ENCODE measurements at regions not wholly inside any gene's neighbourhood (a gene's known extent, or its start where the extent isn't known, plus 50 kb on each side); places are given as distances from the start of the nearest gene placed in this dataset.
A peak's percentile ranks its signal among the peaks of the same experiment; 100 is the strongest.

DNA sequence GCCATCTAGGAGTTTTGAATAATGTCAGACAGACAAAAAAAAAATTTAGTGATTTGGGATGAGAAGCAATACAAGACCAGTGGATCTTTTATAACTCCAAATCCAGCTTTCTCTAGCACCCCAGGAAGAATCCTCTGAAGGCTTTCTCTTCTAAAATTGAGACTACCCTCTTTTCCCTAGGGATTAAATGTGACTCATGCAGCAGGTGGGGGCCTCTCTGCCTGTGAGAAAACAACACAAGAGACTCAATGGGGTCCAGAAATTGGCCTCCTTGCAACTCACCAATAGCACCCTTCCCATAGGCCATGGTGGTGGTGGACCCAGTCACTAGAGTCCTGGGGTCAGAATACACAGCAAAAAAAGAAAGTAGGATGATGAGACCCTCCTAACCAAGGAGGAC, 120.3 kb upstream of the ATP1A1 start:
- H3K36me3 ChIP-seq = no peaks in the 10 kb centered on the region
- no peak for ATAC-seq (ENCODE audit: low FRiP score in 2 of 2)

GRCh38 chr1:116253566-116254382, 119.3 kb upstream of the ATP1A1 start:
- WGBS, 2 donors = 74 to 87% methylated on average over 5 of the region's 5 CpGs
- no peak for TF ChIP-seq EP300 (IDR thresholded peaks at IDR 0.05)
- no peak for TF ChIP-seq CTCF (IDR thresholded peaks at IDR 0.05)
- TF ChIP-seq POLR2A (IDR thresholded peaks at IDR 0.05) = no peak
- TF ChIP-seq POLR2AphosphoS5 (IDR thresholded peaks at IDR 0.05) = no peak

More for the DNA sequence above, 120.3 kb upstream of the ATP1A1 start:
- Histone ChIP-seq H3K27me3 (no peaks in the 10 kb centered on the region), H3K27ac (no peak overlapping the region), H3K4me3 (no peak overlapping the region), H3K4me1 (no peaks in the 10 kb centered on the region), H3K9me3 (no peaks in the 10 kb centered on the region)
- no peak for TF ChIP-seq EP300 (IDR thresholded peaks at IDR 0.05)
- TF ChIP-seq POLR2A (IDR thresholded peaks at IDR 0.05) = no peak
- no peak for TF ChIP-seq POLR2AphosphoS5 (IDR thresholded peaks at IDR 0.05)
- no peak for TF ChIP-seq CTCF (IDR thresholded peaks at IDR 0.05)
- DNase-seq = no peak

GRCh38 chr1:116254776-116255175, 118.3 kb upstream of the ATP1A1 start:
- TF ChIP-seq POLR2AphosphoS5 (IDR thresholded peaks at IDR 0.05) (no peak), POLR2A (IDR thresholded peaks at IDR 0.05) (no peak), CTCF (IDR thresholded peaks at IDR 0.05) (no peak), EP300 (IDR thresholded peaks at IDR 0.05) (no peak)
- DNase-seq (no peak), ATAC-seq (ENCODE audit: low FRiP score in 2 of 2) (no peak)
- no peaks in the 10 kb centered on the region for H3K27me3 ChIP-seq
- H3K4me3 ChIP-seq = no peak overlapping the region
- H3K36me3 ChIP-seq = no peaks in the 10 kb centered on the region
- 68 to 81% methylated on average over 1 of the region's 1 CpG for WGBS, 2 donors
- H3K27ac ChIP-seq = no peak overlapping the region
- H3K9me3 ChIP-seq = no peaks in the 10 kb centered on the region
- H3K4me1 ChIP-seq = no peaks in the 10 kb centered on the region

More at GRCh38 chr1:116253566-116254382, 119.3 kb upstream of the ATP1A1 start:
- Histone ChIP-seq H3K4me3 (no peak overlapping the region), H3K4me1 (no peaks in the 10 kb centered on the region), H3K9me3 (no peaks in the 10 kb centered on the region), H3K27ac (no peak overlapping the region), H3K27me3 (no peaks in the 10 kb centered on the region), H3K36me3 (no peaks in the 10 kb centered on the region)
- ATAC-seq (ENCODE audit: low FRiP score in 2 of 2) = no peak
- DNase-seq = no peak

- TF ChIP-seq CTCF (IDR thresholded peaks at IDR 0.05) (no peak), EP300 (IDR thresholded peaks at IDR 0.05) (no peak), POLR2AphosphoS5 (IDR thresholded peaks at IDR 0.05) (no peak), POLR2A (IDR thresholded peaks at IDR 0.05) (no peak)
- Histone ChIP-seq H3K9me3 (no peaks in the 10 kb centered on the region), H3K4me3 (no peak overlapping the region), H3K27me3 (no peaks in the 10 kb centered on the region), H3K27ac (no peak overlapping the region), H3K4me1 (no peaks in the 10 kb centered on the region), H3K36me3 (no peaks in the 10 kb centered on the region)
- DNase-seq (peak in 1 of 2 donors; percentile 18), ATAC-seq (ENCODE audit: low FRiP score in 2 of 2) (no peak)
- 70 to 80% methylated on average over 6 of the region's 6 CpGs for WGBS, 2 donors
Observed at GRCh38 chr1:116255486-116256285, 117.4 kb upstream of the ATP1A1 start.
